WTC11 (cell line): ENCODE measurements at regions not wholly inside any gene's neighbourhood (a gene's known extent, or its start where the extent isn't known, plus 50 kb on each side); places are given as distances from the start of the nearest gene placed in this dataset.

ENCODE experiments used
- ATAC-seq: fragments of 200-7000 bp; cut with Tn5 transposase; 2 replicates; pipeline ENCODE4 v1.10.0; 2021; ENCODE audit warnings: mild to moderate bottlenecking, moderate library complexity
- CTCF ChIA-PET: fragments of 300-600 bp; sonication (Branson Sonifier 250); formaldehyde crosslinking; loops from one replicate; lab custom pipeline; 2021; ENCODE audit warnings: antibody characterized with exemption; lab: Charles Lee
- POLR2A ChIA-PET: fragments of 350-600 bp; sonication (Branson Sonifier 250); formaldehyde crosslinking; loops from one replicate; lab custom pipeline; 2021; ENCODE audit warnings: antibody characterized with exemption; lab: Charles Lee
- DNase-seq: peaks from one replicate; pipeline ENCODE4 v3.0.0; 2021; ENCODE audit warnings: low spot score
- H3K27ac Mint-ChIP-seq: 2 replicates; pipeline ENCODE4 v1.8.0; 2021; ENCODE audit warnings: mixed read lengths
- H3K27me3 Mint-ChIP-seq: 2 replicates; pipeline ENCODE4 v1.8.0; 2021; ENCODE audit warnings: low read depth, mild to moderate bottlenecking, moderate library complexity, mixed read lengths
- H3K36me3 Mint-ChIP-seq: 2 replicates; pipeline ENCODE4 v1.8.0; 2021; ENCODE audit warnings: mixed read lengths
- H3K4me1 Mint-ChIP-seq: 2 replicates; pipeline ENCODE4 v1.8.0; 2022; ENCODE audit warnings: mixed read lengths
- H3K4me3 Mint-ChIP-seq: 2 replicates; pipeline ENCODE4 v1.8.0; 2021; ENCODE audit warnings: mild to moderate bottlenecking, moderate library complexity, mixed read lengths
- H3K9me3 Mint-ChIP-seq: 2 replicates; pipeline ENCODE4 v1.8.0; 2021; ENCODE audit warnings: mixed read lengths
- AFF4 ChIP-seq: sonication (generic); formaldehyde crosslinking; IDR thresholded peaks from 2 replicates; pipeline ENCODE4 v1.8.1; 2023; ENCODE audit warnings: mild to moderate bottlenecking, missing genetic modification reagents, borderline replicate concordance
- ATF3 ChIP-seq: sonication (generic); formaldehyde crosslinking; conservative IDR thresholded peaks from 2 replicates; pipeline ENCODE4 v1.8.1; 2022; ENCODE audit warnings: mild to moderate bottlenecking, missing genetic modification reagents
- CBFB ChIP-seq: sonication (generic); formaldehyde crosslinking; IDR thresholded peaks from 2 replicates; pipeline ENCODE4 v1.8.1; 2022; ENCODE audit warnings: mild to moderate bottlenecking, low read depth, missing genetic modification reagents
- ESRRA ChIP-seq: sonication (generic); formaldehyde crosslinking; IDR thresholded peaks from 2 replicates; pipeline ENCODE4 v1.8.1; 2022; ENCODE audit warnings: mild to moderate bottlenecking, missing genetic modification reagents, borderline replicate concordance
- FOXJ3 ChIP-seq: sonication (generic); formaldehyde crosslinking; IDR thresholded peaks from 2 replicates; pipeline ENCODE4 v1.9.0; 2021; ENCODE audit warnings: missing genetic modification reagents, mild to moderate bottlenecking, borderline replicate concordance
- FOXP4 ChIP-seq: sonication (generic); formaldehyde crosslinking; IDR thresholded peaks from 2 replicates; pipeline ENCODE4 v1.8.0; 2022; ENCODE audit warnings: mild to moderate bottlenecking, missing genetic modification reagents
- GRHL2 ChIP-seq: fragments of 250-450 bp; sonication (Bioruptor Pico); IDR thresholded peaks from 2 replicates; pipeline ENCODE4 v1.8.0; 2022; ENCODE audit warnings: mild to moderate bottlenecking, moderate library complexity; ENCODE audit not compliant: insufficient replicate concordance, severe bottlenecking
- IRF1 ChIP-seq: sonication (generic); formaldehyde crosslinking; IDR thresholded peaks from 2 replicates; pipeline ENCODE4 v1.8.0; 2023; ENCODE audit warnings: missing genetic modification reagents
- IRF2 ChIP-seq: sonication (generic); formaldehyde crosslinking; IDR thresholded peaks from 2 replicates; pipeline ENCODE4 v1.8.0; 2022; ENCODE audit warnings: low read depth, missing genetic modification reagents, borderline replicate concordance
- JUN ChIP-seq: sonication (generic); formaldehyde crosslinking; IDR thresholded peaks from 2 replicates; pipeline ENCODE4 v1.8.0; 2023; ENCODE audit warnings: mild to moderate bottlenecking, missing genetic modification reagents
- PRRX2 ChIP-seq: fragments of 250-450 bp; sonication (Bioruptor Pico); IDR thresholded peaks from 2 replicates; pipeline ENCODE4 v1.8.0; 2021; ENCODE audit warnings: mild to moderate bottlenecking
- SOX15 ChIP-seq: fragments of 250-450 bp; sonication (Bioruptor Pico); IDR thresholded peaks from 2 replicates; pipeline ENCODE4 v1.9.0; 2021; ENCODE audit warnings: mild to moderate bottlenecking
- TP53 ChIP-seq: sonication (generic); formaldehyde crosslinking; IDR thresholded peaks from 2 replicates; pipeline ENCODE4 v1.8.1; 2023; ENCODE audit warnings: mild to moderate bottlenecking, missing genetic modification reagents
- ZNF263 ChIP-seq: sonication (generic); formaldehyde crosslinking; IDR thresholded peaks from 2 replicates; pipeline ENCODE4 v1.8.1; 2022; ENCODE audit warnings: low read depth, mild to moderate bottlenecking, moderate library complexity, missing genetic modification reagents
- ZNF396 ChIP-seq: fragments of 250-450 bp; sonication (Bioruptor Pico); IDR thresholded peaks from 2 replicates; pipeline ENCODE4 v1.8.0; 2021; ENCODE audit warnings: mild to moderate bottlenecking, moderate library complexity, borderline replicate concordance
- ZNF425 ChIP-seq: fragments of 250-450 bp; sonication (Bioruptor Pico); conservative IDR thresholded peaks from 2 replicates; pipeline ENCODE4 v1.9.0; 2021; ENCODE audit warnings: mild to moderate bottlenecking
- ZNF532 ChIP-seq: fragments of 250-450 bp; sonication (Bioruptor Pico); IDR thresholded peaks from 2 replicates; pipeline ENCODE4 v1.9.0; 2021; ENCODE audit warnings: mild to moderate bottlenecking, borderline replicate concordance

- Mint-ChIP-seq H3K27ac (no peak overlapping the region), H3K9me3 (peaks cover 23% of the 10 kb centered on the region), H3K36me3 (peaks cover 3% of the 10 kb centered on the region; the same call in 1 of the 2 replicates), H3K4me1 (peaks cover 5% of the 10 kb centered on the region; the same call in 1 of the 2 replicates), H3K27me3 (no peaks in the 10 kb centered on the region), H3K4me3 (no peak overlapping the region)
- TF ChIP-seq JUN (CRISPR knock-in tag) (no peak), ZNF263 (no peak), ATF3 (no peak), FOXP4 (CRISPR knock-in tag) (no peak), IRF2 (CRISPR knock-in tag) (no peak), SOX15 (CRISPR knock-in tag) (no peak), ZNF396 (no peak), TP53 (CRISPR knock-in tag) (no peak), CBFB (CRISPR knock-in tag) (no peak), ZNF532 (CRISPR knock-in tag) (no peak), GRHL2 (CRISPR knock-in tag) (no peak), AFF4 (CRISPR knock-in tag) (no peak), IRF1 (CRISPR knock-in tag) (no peak), FOXJ3 (CRISPR knock-in tag) (no peak), ESRRA (CRISPR knock-in tag) (no peak), ZNF425 (CRISPR knock-in tag) (no peak), PRRX2 (CRISPR knock-in tag) (no peak)
- ATAC-seq = no peak
- DNase-seq = no peak
- CTCF ChIA-PET = no interaction called here
- POLR2A ChIA-PET = no interaction called here
Observed at GRCh38 chr4:82055156-82055555, 318.6 kb downstream of the HNRNPD start.
